GM18867 (cell line): ENCODE measurements at regions not wholly inside any gene's neighbourhood (a gene's known extent, or its start where the extent isn't known, plus 50 kb on each side); places are given as distances from the start of the nearest gene placed in this dataset.
"Not testable (repeated sequence)": the region's sequence is repeated elsewhere in the genome, so short reads cannot be mapped to it uniquely, and the experiment has no call there.

Source experiments
- ATAC-seq: cut with Tn5 transposase; IDR thresholded peaks from one replicate; pipeline ENCODE4 v1.9.1; 2021; ENCODE audit warnings: mild to moderate bottlenecking, moderate library complexity; ENCODE audit not compliant: unreplicated experiment

DNA sequence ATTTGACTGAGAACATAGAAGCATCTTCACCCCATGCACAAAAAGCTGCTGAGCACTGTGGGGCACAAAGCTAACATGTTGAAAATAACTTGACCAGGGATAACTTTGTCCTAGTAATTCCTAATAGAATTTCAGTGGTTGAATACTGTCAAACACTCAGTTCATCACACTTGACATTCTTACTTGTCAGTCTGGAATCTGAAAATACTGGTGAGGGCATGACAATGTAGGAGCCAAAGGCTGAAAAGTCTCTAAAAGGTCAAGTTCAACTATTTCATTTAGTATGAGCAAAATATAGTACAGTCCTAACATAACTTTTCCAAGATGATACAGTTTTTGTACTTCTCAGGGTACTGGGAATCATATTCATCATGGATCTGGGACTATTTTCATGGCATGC lies 504.4 kb upstream of the LMO3 start:
- no peak for ATAC-seq

DNA sequence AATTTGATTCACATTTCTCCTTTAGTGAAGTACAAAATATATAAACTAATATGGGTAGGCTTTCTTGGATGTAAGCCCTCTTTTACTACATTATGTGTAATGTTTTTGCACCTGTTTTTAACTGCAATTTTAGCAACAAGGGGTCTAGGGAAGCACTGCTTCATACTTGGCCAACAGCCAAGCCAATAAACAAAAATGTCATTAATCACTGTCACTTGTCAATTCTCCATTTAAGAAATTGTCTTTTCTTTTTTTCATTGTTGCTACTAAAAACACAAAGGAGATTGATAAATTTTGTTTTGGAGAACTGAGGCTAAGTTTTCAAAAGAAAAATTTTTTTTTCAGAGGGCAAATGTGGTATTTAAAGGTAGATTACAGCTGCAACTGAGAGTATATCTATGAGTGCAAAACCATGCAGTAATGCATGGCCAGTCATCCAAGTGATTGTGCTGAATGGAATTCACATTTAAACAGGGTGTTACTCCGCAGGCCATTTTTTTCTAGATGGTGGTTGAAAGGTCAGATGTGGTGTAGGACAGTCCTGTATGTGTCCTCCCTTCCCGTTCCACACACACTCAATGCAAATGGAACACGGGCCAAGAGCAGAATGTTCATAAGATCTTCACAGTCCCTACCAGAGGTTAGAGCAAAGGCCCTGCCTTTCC lies 503.0 kb upstream of the LMO3 start:
- no peak for ATAC-seq

DNA sequence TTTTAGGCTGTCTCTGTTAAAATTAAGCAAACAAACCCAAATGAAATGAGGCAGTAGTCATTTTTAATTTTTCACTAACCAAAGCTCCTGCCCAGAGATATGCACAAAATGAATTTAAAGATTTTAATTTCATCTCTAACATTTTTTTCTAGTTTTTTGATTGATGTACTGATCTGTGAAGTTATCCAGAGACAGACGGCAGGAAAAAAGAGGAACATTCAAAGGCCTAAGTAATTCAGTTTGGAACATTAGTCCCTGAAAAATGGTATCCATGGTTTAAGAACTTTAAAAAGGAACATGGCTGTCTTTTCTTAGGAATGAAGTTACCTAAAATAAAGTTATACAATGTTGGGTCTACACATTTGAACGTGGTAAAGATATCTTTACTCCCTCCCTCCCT lies 498.8 kb upstream of the LMO3 start:
- no peak for ATAC-seq

DNA sequence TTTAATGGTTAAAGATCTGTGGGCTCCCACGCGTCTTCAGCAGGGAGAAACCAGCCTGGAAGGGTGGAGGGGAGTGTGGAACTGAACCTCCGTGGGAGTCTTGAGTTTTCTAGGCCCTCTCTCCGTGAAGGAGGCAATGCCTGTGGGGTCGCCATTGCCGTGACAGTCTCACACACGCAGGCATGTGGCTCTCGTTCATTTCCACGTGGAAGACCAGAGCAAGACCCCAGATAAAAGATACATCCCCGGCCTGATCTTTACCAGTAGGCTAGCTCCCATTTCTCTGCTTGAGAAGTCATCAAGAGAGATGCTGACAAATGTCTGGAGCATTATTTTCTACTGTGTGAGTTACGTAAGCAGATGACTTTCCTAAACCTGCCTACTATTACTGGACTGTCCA lies 491.7 kb upstream of the LMO3 start:
- ATAC-seq, result no peak

DNA sequence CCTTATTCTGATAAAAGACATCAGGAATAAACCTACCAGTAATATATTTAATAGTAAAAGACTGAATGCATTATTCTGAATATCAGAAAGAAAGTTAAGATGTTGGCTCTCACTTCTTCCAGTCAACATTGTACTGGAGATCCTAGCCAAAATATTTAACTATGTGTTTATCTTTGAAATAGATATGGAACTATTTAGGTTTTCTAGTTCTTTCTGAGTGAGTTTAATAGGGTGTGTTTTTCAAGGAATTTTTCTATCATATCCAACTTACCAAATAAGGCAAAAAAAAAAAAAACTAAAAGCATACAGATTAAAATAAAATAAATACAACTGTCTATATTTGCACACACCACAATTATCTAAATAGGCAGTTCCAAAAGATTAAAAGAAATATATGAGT lies 478.9 kb upstream of the LMO3 start:
- no peak for ATAC-seq

DNA sequence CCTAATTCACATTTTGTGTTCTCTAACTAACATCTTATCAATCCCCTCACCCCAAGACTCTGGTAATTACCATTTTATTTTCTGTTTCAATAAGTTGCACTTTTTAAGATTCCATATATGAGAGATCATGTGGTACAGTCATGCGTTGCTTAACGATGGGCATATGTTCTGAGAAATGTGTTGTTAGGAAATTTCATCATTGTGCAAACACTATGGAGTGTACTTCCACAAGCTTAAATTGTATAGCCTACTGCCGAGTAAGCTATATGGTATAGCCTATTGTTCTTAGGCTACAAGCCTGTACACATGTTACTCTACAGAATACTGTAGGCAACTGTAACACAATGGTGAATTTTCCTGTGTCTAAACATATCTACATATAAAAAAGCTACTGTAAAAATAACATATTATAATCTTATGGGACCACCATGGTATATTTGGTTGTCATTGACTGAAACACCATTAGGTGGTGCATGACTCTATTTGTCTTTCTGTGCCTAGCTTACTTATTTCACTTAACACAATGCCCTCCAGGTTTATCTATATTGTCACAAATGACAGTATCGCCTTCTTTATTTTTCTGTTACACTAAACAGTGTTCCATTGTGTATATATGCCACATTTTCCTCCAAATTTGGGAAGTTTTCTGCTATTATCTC lies 473.4 kb upstream of the LMO3 start:
- no peak for ATAC-seq

DNA sequence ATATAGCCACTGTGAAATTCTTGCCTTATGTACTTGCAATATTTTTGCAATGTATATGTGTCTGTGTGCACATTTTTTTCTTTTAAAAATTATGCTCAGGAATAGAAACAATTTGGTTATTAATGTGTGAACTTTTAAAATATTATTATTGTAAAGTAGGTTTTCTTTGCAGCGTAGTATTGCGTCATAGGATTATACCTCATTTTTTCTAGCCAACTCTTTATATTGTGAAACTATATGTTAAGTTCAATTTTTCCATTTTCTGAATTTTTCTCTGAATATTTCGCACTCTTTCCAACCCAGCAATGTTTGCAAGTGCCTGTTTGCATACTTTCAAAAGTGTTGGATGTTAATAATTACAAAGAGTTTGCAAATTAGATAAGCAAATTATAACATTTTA lies 471.6 kb upstream of the LMO3 start:
- ATAC-seq, result no peak

DNA sequence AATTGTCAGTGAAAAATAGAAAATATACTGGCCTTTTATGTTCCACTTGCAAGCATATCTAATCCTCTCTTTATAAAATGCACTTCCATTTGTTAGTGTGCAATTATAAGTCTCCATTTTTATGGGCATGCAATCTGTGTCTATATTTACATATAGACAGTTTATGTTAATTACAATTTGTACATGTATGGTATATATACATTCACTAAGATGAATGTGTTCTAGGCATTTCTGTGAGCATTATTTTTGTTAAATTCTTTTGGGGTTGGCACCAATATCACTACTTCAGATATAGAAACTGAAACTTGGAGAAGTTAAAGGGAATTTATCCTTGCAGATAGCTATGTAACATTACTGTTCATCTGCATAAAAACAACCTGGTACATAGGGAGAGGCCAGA lies 470.8 kb upstream of the LMO3 start:
- ATAC-seq, result no peak

DNA sequence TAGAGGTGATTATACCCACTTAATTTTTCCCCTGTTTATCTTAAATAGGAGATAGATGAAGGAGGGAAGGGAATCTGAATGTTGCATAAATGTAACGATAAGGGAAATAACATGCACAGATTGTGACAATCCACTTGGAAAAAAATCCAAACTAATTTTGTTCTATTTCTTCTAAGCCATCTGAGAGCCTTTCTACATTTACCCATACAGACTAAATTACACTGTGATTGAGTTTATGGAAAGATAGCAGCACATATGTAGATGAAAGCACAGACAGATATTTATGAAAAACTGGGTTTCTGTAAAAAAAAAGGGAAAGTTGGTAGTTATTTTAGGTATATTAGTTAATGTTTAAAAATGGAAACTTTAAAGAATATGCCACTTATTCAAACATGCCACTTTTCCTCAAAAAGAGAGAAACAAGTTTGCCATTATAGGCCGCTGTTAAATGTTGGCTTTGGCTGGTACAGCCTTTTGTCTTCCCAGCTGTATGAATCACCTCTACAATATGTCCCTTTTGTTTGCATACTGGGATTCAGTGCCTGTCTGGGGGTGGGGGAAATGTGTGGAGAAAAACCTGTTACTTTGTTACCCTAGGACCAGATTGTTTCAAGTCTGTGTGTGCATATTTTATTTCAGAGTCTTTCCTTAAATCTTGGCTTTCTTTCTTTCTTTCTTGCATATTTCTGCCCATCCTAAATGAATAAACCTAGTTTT lies 470.2 kb upstream of the LMO3 start:
- no peak for ATAC-seq

DNA sequence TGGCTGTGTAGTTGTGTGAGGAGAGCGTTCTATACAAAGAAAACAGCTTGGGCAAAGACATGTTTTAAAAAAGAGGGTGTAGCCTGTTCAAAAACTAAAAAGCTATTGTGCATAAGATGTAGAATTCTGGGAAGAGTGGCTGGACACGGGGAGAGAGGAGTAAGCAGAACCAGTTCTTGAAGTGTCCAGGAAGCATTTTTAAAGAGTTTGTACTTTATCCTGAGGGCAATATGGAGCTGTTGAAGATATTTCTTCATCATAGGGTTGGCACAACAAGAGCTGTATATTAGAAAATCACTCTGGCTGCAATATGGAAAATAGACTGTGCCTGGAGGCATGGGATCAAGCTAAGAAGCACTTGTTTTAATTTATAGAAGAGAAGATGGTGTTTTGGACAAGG lies 458.9 kb upstream of the LMO3 start:
- no peak for ATAC-seq

DNA sequence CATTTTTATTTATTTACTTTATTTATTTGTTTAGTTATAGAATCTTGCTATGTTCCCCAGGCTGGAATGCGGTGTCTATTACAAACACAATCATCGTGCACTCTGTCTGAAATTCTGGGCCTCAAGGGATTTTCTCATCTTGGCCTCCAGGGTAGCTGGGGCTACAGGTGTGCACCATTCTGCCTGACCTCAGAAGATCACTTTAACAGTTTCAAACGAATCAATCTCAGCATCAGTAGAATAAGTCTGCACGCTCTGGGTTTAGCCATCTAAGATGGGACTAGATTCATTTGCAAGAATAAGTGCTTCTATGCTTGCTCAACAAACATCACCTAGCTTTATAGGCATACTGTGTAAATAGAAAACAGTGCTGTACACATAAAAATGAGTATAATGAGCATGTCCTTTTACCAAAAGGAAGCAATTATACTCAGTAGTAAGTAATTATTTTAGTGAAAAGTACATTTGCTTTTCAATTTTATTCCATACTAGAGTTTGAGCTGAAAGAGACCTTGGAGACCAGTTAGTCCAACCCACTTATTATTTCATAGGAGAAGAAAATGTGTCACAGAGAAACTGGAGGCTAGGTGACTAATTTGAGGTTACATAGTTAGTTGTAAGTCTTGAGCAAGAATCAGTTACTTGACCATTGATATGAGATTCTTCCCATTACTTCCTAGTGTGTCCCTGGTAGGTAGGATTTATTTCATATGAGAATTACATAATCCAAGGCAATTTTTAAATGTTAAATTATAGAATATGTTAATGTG lies 456.5 kb upstream of the LMO3 start:
- ATAC-seq, result no peak

DNA sequence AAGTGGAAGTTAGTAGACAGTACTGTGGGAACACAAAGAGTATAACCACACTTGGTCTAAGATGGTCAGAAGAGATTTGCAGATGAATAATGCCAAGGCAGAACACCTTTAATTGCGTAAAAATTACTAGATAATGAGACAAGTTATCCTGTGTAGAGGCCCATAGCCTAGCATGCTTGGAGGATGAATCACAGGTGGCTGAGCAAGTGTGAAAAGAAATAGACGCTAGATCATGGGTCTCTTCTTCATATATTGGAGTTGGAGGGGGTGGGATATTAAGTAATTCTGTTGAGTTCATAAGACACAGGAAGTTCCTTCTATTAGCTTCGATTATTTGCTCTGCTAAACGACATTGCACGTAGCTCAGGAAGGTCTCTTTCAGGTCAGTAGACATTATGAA lies 454.3 kb upstream of the LMO3 start:
- ATAC-seq, result no peak

DNA sequence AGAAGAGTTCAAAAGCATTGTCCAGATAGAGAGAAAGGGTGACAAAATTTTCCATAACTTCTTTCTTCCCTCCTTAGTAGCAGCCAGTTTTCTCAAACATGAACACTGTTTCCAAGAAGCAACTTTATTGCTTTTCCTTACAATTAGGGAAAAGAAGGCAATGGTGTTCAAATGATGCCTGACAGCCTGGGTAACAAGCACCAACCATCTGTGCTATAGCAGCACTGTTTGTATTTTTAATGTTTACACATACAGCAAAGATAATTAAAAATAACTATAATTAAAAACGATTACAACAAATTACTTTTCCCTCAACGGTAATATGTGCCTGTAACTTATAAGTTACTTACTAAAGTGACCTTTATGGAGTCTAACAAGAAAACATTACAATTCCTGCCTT lies 450.6 kb upstream of the LMO3 start:
- ATAC-seq, result no peak

DNA sequence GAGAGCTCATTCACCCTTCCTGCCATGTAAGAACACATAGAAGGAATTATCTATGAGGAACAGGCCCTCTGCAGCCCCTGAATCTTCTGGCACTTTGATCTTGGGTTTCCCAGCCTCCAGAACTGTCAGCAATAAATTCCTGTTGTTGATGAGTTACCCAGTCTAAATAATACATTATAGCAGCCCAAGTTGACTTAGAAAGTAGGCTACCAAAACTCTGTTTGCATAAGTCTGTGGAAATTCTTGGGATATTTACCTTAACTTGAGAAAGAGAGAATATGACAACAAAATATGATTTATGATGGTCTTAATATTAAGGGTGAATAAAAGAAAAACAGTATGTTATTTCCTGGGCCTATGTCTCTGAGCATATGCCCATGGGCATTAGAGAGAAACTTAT lies 433.0 kb upstream of the LMO3 start:
- no peak for ATAC-seq

DNA sequence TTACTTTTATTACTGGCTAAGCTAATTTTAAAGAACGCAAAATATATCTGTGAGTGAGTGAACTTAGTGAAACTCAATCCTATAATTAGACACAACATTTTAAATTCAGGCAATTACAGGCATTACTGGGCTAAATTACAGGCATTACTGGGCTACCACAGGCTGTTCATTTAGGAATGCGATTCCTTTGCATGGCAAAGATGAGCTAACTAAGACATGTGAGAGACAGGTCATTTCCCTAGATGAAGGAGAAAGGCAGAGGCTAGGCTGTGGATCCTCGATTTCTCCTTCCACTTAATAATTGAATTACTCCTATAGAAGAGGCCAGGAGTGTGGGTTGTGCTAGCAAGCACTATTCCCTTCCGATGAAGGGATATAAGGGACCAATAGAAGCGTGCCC lies 429.4 kb upstream of the LMO3 start:
- ATAC-seq, result no peak

DNA sequence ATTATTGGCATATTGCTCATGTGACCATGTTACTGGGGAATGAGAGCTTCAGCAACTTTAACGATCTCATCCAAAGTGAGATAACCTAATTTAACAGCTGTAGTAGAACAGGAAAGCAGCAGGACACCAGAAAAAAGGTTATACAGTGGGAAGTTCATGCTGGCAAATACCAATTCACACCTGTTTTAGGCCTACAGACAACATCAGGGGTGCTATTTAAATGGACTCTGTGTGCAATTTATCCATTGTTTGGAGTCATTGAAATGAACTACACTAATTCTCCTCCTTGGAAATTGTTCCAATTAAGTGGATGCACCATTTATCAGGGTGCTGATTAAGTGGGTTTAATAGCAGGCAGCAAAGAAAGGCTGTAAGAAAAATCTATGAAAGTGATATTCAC lies 424.4 kb upstream of the LMO3 start:
- ATAC-seq, result no peak

DNA sequence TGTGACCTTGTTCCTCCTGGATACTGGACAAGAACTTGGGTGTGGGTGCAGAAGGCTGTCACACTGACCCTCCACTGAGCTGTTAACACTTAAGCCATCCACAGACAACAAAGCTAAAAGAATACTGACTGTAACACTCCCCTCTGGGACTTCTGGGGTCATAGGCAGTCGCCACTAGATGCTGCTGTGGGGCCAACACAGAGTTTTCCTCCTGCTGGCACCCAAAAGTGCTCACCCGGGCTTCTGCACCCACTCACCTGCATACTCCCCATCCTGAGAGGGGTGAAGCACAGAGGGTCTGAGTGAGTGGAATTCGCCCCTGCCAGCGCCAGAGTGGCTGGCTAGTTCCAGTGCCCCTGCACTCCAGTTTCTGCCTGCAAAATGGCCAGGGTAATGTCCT lies 422.4 kb upstream of the LMO3 start:
- ATAC-seq, result no peak

DNA sequence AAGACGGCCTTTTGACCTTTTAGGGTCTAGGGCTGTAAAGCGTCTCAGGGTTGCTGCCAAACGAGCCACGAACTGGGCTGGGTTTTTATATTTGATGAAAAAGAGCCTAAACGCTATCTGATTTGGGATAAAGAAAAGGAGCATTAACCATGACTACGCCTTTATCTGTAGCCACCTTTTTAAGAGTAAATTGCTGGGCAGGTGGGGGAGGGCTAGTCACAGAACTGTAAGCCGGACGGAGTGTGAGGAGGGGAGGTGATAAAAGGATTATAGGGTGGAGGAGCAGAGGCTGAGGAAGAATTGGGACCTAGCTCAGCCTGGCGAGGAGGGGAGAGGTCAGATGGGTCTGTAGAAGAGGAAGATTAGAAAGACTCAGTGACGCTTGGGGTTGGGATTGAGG lies 419.5 kb upstream of the LMO3 start:
- ATAC-seq, result not testable (repeated sequence)

DNA sequence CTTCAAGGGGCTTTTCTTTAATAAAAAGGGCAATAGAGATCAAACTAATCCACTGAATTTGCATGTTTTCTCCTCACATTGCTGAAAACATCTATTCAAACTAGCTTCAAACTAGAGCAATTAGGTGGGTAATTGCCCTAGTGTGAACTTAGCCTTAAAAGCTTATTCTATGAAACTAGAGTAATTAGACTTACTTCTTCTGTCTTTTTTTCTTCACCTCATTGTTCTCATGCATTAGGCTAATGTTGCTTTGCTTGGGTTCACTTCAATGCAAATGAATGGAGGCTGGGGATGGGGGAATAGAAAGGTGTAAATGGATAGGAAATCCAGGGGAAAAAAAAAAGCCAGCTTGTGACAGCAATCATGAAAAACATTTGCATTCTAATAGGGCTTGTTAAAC lies 414.8 kb upstream of the LMO3 start:
- no peak for ATAC-seq

DNA sequence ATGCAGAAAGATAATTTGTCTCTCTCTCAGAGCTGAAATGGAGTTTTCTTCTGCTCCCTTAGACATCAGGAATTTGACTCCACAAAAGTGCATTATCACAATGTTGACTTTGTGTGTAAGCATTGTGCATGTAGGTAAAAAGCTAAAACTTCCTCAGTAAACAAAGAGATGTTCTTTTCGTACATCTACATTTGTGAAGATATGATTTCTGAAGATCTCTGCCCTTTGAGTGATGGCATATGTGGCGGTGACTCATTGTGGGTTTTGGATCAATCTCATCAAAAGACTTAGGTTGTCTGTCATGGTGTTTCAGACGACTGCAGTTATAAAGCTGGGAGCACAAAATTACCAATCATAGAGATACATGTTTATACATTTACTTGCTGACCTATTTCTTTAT lies 411.4 kb upstream of the LMO3 start:
- ATAC-seq, result no peak

DNA sequence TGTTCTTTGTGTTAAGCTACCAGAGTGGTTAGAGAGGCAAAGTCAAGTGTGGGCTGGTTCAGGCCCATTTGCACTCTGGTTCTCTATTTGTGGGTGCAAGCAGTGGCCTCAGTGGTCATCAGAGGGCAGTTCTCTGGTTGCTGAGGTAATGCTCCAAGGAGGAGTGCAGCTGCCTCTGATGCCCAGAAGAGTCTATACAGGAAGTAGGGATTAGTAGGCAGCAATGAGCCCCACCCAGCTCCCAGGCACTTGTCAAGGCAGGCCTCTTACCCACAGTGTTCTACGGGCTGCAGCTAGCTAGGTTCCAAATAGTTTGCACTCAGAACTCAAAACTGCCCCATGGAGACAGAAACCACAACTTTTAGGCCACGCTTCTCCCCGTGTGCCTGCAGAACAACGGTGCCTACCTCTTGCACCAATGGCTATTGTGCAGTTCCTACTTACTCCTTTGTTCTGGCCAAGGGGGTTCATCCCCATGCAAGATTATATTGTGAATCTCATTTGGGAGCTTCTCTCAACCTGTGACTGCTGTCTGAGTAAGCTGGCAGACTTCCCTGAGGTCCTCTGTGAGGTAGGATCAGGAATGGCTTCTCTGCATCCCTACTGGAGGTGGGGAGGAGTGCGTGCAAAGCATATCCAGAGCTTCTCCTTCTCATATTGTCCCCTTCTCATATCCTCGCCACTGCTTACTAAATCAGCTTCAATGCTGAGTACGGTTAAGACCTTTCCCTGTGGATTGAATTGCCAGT lies 410.3 kb upstream of the LMO3 start:
- no peak for ATAC-seq
